ENCODE measurements at regions not wholly inside any gene's neighbourhood (a gene's known extent, or its start where the extent isn't known, plus 50 kb on each side); places are given as distances from the start of the nearest gene placed in this dataset.
"Not testable (repeated sequence)": the region's sequence is repeated elsewhere in the genome, so short reads cannot be mapped to it uniquely, and the experiment has no call there.

- no peak for DNase-seq
- Histone ChIP-seq H3K36me3 (replicated peaks; ENCODE audit: control insufficient read depth, insufficient read depth, low read length) (no peaks in the 10 kb centered on the region), H3K4me3 (ENCODE audit: insufficient read depth, low read depth, low read length) (no peak overlapping the region), H3K27me3 (ENCODE audit: control insufficient read depth, insufficient read depth, low read length) (no peaks in the 10 kb centered on the region)
These were observed 489.2 kb upstream of the UBE2E2 start for GRCh38 chr3:22713936-22714335.

- no peaks in the 10 kb centered on the region for H3K27me3 ChIP-seq (ENCODE audit: control insufficient read depth, insufficient read depth, low read length)
- no peak overlapping the region for H3K4me3 ChIP-seq (ENCODE audit: insufficient read depth, low read depth, low read length)
- no peaks in the 10 kb centered on the region for H3K36me3 ChIP-seq (replicated peaks; ENCODE audit: control insufficient read depth, insufficient read depth, low read length)
- no peak for DNase-seq
These were observed 488.4 kb upstream of the UBE2E2 start for GRCh38 chr3:22714749-22715148.

DNA sequence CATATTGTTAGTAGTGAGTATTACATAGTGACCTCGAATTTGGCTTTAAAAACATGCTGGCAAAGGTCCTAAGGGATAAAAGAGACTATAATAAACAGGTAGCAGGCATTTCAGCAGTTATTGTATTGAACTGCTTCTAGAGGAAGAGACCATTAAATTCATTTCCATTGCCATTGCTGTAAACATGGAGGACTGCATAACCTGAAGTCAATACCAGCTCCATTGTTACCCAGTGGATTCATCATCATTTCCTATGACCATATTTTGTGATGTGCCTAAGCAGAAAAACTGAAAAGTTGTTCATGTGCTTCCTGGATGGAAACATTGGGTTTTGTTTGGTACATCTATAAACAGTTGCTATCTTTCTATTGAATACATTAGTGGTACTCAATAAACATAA lies 482.5 kb upstream of the UBE2E2 start:
- DNase-seq = no peak
- no peaks in the 10 kb centered on the region for H3K27me3 ChIP-seq (ENCODE audit: control insufficient read depth, insufficient read depth, low read length)
- no peak overlapping the region for H3K4me3 ChIP-seq (ENCODE audit: insufficient read depth, low read depth, low read length)
- no peaks in the 10 kb centered on the region for H3K36me3 ChIP-seq (replicated peaks; ENCODE audit: control insufficient read depth, insufficient read depth, low read length)

GRCh38 chr3:22724420-22724819 lies 478.7 kb upstream of the UBE2E2 start:
- Histone ChIP-seq H3K36me3 (replicated peaks; ENCODE audit: control insufficient read depth, insufficient read depth, low read length) (no peaks in the 10 kb centered on the region), H3K27me3 (ENCODE audit: control insufficient read depth, insufficient read depth, low read length) (no peaks in the 10 kb centered on the region), H3K4me3 (ENCODE audit: insufficient read depth, low read depth, low read length) (no peak overlapping the region)
- DNase-seq = no peak

- DNase-seq = no peak
- Histone ChIP-seq H3K4me3 (ENCODE audit: insufficient read depth, low read depth, low read length) (no peak overlapping the region), H3K36me3 (replicated peaks; ENCODE audit: control insufficient read depth, insufficient read depth, low read length) (no peaks in the 10 kb centered on the region), H3K27me3 (ENCODE audit: control insufficient read depth, insufficient read depth, low read length) (no peaks in the 10 kb centered on the region)
These were observed 474.7 kb upstream of the UBE2E2 start for GRCh38 chr3:22728406-22728805.

DNA sequence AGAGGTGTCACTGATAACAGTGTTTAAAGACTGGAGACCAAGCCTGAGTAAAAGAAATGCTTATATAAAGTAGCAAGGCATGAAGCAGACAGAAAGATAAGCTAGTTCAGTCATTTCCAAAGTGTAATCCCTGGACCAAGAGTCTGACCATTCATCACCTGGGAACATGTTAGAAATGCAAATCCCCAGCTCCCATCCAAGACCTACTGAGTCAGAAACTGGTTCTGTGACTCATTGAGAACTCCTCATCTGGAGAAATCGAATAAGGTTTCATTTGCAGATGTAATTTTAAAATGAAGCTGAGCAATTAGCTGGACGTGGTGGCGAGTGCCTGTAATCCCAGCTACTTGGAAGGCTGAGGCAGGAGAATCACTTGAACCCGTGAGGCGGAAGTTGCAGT lies 473.9 kb upstream of the UBE2E2 start:
- no peak for DNase-seq
- Histone ChIP-seq H3K4me3 (ENCODE audit: insufficient read depth, low read depth, low read length) (no peak overlapping the region), H3K27me3 (ENCODE audit: control insufficient read depth, insufficient read depth, low read length) (no peaks in the 10 kb centered on the region), H3K36me3 (replicated peaks; ENCODE audit: control insufficient read depth, insufficient read depth, low read length) (no peaks in the 10 kb centered on the region)

DNA sequence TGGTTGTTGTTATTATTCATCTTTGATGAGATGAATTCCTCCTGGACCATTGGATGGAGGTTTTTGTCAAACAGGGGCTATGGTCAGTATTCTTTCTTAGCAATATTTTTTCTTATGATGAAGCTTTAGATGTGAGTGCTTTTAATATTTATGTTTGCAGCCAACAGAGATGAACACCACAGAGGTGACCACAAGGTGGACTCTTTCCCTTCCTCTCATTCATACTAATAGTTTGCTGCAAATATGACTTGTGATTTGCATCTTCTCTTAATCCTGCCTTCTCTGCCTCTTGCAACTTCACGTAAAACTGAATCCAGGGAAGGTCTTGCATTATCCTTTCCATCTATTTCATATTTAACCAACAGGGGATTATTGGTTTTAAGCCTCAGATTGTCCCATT lies 473.1 kb upstream of the UBE2E2 start:
- H3K36me3 ChIP-seq (replicated peaks; ENCODE audit: control insufficient read depth, insufficient read depth, low read length) = no peaks in the 10 kb centered on the region
- H3K4me3 ChIP-seq (ENCODE audit: insufficient read depth, low read depth, low read length) = no peak overlapping the region
- H3K27me3 ChIP-seq (ENCODE audit: control insufficient read depth, insufficient read depth, low read length) = no peaks in the 10 kb centered on the region
- no peak for DNase-seq

GRCh38 chr3:22730701-22731100 lies 472.4 kb upstream of the UBE2E2 start:
- DNase-seq = no peak
- no peaks in the 10 kb centered on the region for H3K27me3 ChIP-seq (ENCODE audit: control insufficient read depth, insufficient read depth, low read length)

GRCh38 chr3:22731901-22732300 lies 471.2 kb upstream of the UBE2E2 start:
- no peak for DNase-seq
- no peaks in the 10 kb centered on the region for H3K36me3 ChIP-seq (replicated peaks; ENCODE audit: control insufficient read depth, insufficient read depth, low read length)
- no peaks in the 10 kb centered on the region for H3K27me3 ChIP-seq (ENCODE audit: control insufficient read depth, insufficient read depth, low read length)
- H3K4me3 ChIP-seq (ENCODE audit: insufficient read depth, low read depth, low read length) = no peak overlapping the region

More at GRCh38 chr3:22730701-22731100, 472.4 kb upstream of the UBE2E2 start:
- Histone ChIP-seq H3K36me3 (replicated peaks; ENCODE audit: control insufficient read depth, insufficient read depth, low read length) (no peaks in the 10 kb centered on the region), H3K4me3 (ENCODE audit: insufficient read depth, low read depth, low read length) (no peak overlapping the region)

- no peaks in the 10 kb centered on the region for H3K27me3 ChIP-seq (ENCODE audit: control insufficient read depth, insufficient read depth, low read length)
- no peaks in the 10 kb centered on the region for H3K36me3 ChIP-seq (replicated peaks; ENCODE audit: control insufficient read depth, insufficient read depth, low read length)
- no peak overlapping the region for H3K4me3 ChIP-seq (ENCODE audit: insufficient read depth, low read depth, low read length)
- no peak for DNase-seq
These were observed 470.5 kb upstream of the UBE2E2 start for GRCh38 chr3:22732641-22733040.

- H3K36me3 ChIP-seq (replicated peaks; ENCODE audit: control insufficient read depth, insufficient read depth, low read length) = no peaks in the 10 kb centered on the region
- no peak overlapping the region for H3K4me3 ChIP-seq (ENCODE audit: insufficient read depth, low read depth, low read length)
- H3K27me3 ChIP-seq (ENCODE audit: control insufficient read depth, insufficient read depth, low read length) = no peaks in the 10 kb centered on the region
- DNase-seq = no peak
These were observed 468.9 kb upstream of the UBE2E2 start for GRCh38 chr3:22734207-22734606.

DNA sequence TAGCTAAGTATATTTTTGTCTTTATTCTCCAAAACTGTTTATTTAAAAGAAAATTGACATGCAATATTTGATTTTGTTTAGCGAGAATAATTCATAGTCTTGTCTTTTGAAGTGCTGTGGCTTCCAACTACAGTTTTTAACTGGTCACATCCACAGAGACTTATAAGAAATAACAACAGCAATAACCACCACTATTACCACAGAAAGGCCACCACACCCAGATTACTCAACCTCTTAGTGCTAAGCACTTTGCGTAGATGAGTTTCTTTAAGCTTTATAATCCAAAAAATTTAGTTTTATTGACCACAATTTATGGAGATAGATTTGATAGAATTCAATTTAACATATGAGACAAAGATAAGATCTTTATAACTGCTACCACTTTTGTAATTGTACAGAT lies 468.4 kb upstream of the UBE2E2 start:
- no peaks in the 10 kb centered on the region for H3K27me3 ChIP-seq (ENCODE audit: control insufficient read depth, insufficient read depth, low read length)

GRCh38 chr3:22735373-22735772 lies 467.8 kb upstream of the UBE2E2 start:
- DNase-seq = no peak
- no peak overlapping the region for H3K4me3 ChIP-seq (ENCODE audit: insufficient read depth, low read depth, low read length)
- no peaks in the 10 kb centered on the region for H3K36me3 ChIP-seq (replicated peaks; ENCODE audit: control insufficient read depth, insufficient read depth, low read length)
- no peaks in the 10 kb centered on the region for H3K27me3 ChIP-seq (ENCODE audit: control insufficient read depth, insufficient read depth, low read length)

More for the DNA sequence above, 468.4 kb upstream of the UBE2E2 start:
- DNase-seq = no peak
- Histone ChIP-seq H3K36me3 (replicated peaks; ENCODE audit: control insufficient read depth, insufficient read depth, low read length) (no peaks in the 10 kb centered on the region), H3K4me3 (ENCODE audit: insufficient read depth, low read depth, low read length) (no peak overlapping the region)

- DNase-seq; H3K4me3 ChIP-seq (ENCODE audit: insufficient read depth, low read depth, low read length): not testable (repeated sequence)
These were observed 459.7 kb upstream of the UBE2E2 start for GRCh38 chr3:22743386-22743785.

DNA sequence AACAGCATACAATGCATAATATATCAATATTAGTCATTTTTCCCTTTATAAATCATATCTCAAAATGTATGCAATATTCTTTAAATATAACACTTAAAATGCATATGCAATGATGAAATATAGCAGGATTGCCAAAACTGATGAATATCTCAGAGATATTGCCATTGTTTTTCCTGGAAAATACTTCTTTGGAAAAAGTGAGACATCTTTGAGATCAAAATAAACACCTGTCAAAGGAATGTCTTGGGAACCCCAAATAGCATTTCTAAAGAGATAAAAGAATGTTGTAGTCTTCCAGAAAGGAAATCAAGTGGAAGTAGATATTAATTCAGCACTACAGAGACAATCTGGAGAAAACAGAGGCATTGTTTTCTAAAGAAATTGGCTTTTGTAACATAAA lies 457.8 kb upstream of the UBE2E2 start:
- Histone ChIP-seq H3K36me3 (replicated peaks; ENCODE audit: control insufficient read depth, insufficient read depth, low read length) (no peaks in the 10 kb centered on the region), H3K27me3 (ENCODE audit: control insufficient read depth, insufficient read depth, low read length) (no peaks in the 10 kb centered on the region), H3K4me3 (ENCODE audit: insufficient read depth, low read depth, low read length) (no peak overlapping the region)
- no peak for DNase-seq

More at GRCh38 chr3:22743386-22743785, 459.7 kb upstream of the UBE2E2 start:
- not testable (repeated sequence) for H3K36me3 ChIP-seq (replicated peaks; ENCODE audit: control insufficient read depth, insufficient read depth, low read length); H3K27me3 ChIP-seq (ENCODE audit: control insufficient read depth, insufficient read depth, low read length)

- no peak for DNase-seq
- no peaks in the 10 kb centered on the region for H3K27me3 ChIP-seq (ENCODE audit: control insufficient read depth, insufficient read depth, low read length)
- H3K4me3 ChIP-seq (ENCODE audit: insufficient read depth, low read depth, low read length) = no peak overlapping the region
- no peaks in the 10 kb centered on the region for H3K36me3 ChIP-seq (replicated peaks; ENCODE audit: control insufficient read depth, insufficient read depth, low read length)
These were observed 456.9 kb upstream of the UBE2E2 start for GRCh38 chr3:22746221-22746620.

All from H7 (cell line).